T-helper 17 cell (primary cell): ENCODE measurements at regions not wholly inside any gene's neighbourhood (a gene's known extent, or its start where the extent isn't known, plus 50 kb on each side); places are given as distances from the start of the nearest gene placed in this dataset.

Source experiments
- ATAC-seq: fragments of 150-1000 bp; cut with Tn5 transposase; 2 replicates; pipeline ENCODE4 v1.10.0; 2021; ENCODE audit warnings: mild to moderate bottlenecking, moderate library complexity
- DNase-seq, 3 donors: peaks; one replicate each; pipeline versions ENCODE4 v3.0.0 to v3.0.0-alpha.2; 2020 to 2021
- H3K9me3 ChIP-seq: one replicate; pipeline ENCODE4 v1.7.0; 2013; ENCODE audit warnings: low read length, mild to moderate bottlenecking; ENCODE audit not compliant: control insufficient read depth, poor library complexity, severe bottlenecking
- H3K27ac Mint-ChIP-seq: one replicate; pipeline ENCODE4 v1.8.0; 2022; ENCODE audit warnings: mild to moderate bottlenecking, moderate library complexity, mixed read lengths
- H3K27me3 Mint-ChIP-seq: one replicate; pipeline ENCODE4 v1.8.0; 2022; ENCODE audit warnings: mixed read lengths
- H3K36me3 Mint-ChIP-seq: one replicate; pipeline ENCODE4 v1.8.0; 2022; ENCODE audit warnings: low read depth, mixed read lengths
- H3K4me1 Mint-ChIP-seq: one replicate; pipeline ENCODE4 v1.8.0; 2022; ENCODE audit warnings: mild to moderate bottlenecking, mixed read lengths
- H3K4me3 Mint-ChIP-seq: one replicate; pipeline ENCODE4 v1.8.0; 2022; ENCODE audit warnings: mild to moderate bottlenecking, moderate library complexity, mixed read lengths

- DNase-seq (no peak), ATAC-seq (no peak)
- no peaks in the 10 kb centered on the region for H3K9me3 ChIP-seq
- H3K27me3 Mint-ChIP-seq = no peaks in the 10 kb centered on the region
- no peak overlapping the region for H3K4me3 Mint-ChIP-seq
- no peak overlapping the region for H3K27ac Mint-ChIP-seq
- H3K4me1 Mint-ChIP-seq = peaks cover 4% of the 10 kb centered on the region
- no peaks in the 10 kb centered on the region for H3K36me3 Mint-ChIP-seq
These were observed 105.5 kb downstream of the TOMM20 start for GRCh38 chr1:235022981-235023710.

- ATAC-seq = no peak
- H3K36me3 Mint-ChIP-seq = no peaks in the 10 kb centered on the region
- DNase-seq = no peak
- peaks cover 4% of the 10 kb centered on the region for H3K4me1 Mint-ChIP-seq
- no peaks in the 10 kb centered on the region for H3K27me3 Mint-ChIP-seq
- H3K9me3 ChIP-seq = no peaks in the 10 kb centered on the region
- H3K27ac Mint-ChIP-seq = peak overlapping the region; percentile 62
- H3K4me3 Mint-ChIP-seq = no peak overlapping the region
These were observed 106.2 kb downstream of the TOMM20 start for GRCh38 chr1:235022341-235022980.

GRCh38 chr1:235021815-235022214, 106.8 kb downstream of the TOMM20 start:
- H3K27me3 Mint-ChIP-seq = no peaks in the 10 kb centered on the region
- ATAC-seq (no peak), DNase-seq (no peak)
- no peaks in the 10 kb centered on the region for H3K36me3 Mint-ChIP-seq
- peak overlapping the region; percentile 62 for H3K27ac Mint-ChIP-seq
- H3K4me3 Mint-ChIP-seq = no peak overlapping the region
- peaks cover 4% of the 10 kb centered on the region for H3K4me1 Mint-ChIP-seq
- no peaks in the 10 kb centered on the region for H3K9me3 ChIP-seq

GRCh38 chr1:235021321-235021720, 107.3 kb downstream of the TOMM20 start:
- Mint-ChIP-seq H3K36me3 (no peaks in the 10 kb centered on the region), H3K4me1 (peaks cover 4% of the 10 kb centered on the region), H3K4me3 (no peak overlapping the region), H3K27me3 (no peaks in the 10 kb centered on the region), H3K27ac (no peak overlapping the region)
- H3K9me3 ChIP-seq = no peaks in the 10 kb centered on the region
- DNase-seq (no peak), ATAC-seq (no peak)

DNA sequence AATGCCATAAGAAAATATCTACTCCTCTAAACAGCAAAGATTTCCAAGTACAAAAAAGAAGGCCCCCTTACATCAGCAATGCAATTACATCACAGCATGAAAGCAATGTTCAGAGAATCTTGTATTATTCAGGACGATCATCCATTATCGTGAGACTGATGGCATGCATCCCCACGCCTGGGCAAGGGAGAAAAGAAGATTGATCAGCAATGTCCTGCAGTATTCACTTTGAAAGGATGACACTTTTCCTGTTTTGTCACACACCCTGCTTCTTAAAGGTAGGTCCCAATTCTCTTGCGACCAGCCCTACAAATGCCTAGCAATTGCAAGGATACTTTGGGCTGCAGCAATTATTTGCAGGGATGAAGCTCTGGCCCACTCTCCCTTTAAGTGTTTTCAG, 108.7 kb downstream of the TOMM20 start:
- DNase-seq = no peak
- Mint-ChIP-seq H3K27ac (no peak overlapping the region), H3K4me3 (no peak overlapping the region), H3K27me3 (no peaks in the 10 kb centered on the region), H3K36me3 (no peaks in the 10 kb centered on the region), H3K4me1 (peaks cover 9% of the 10 kb centered on the region)
- no peak for ATAC-seq
- H3K9me3 ChIP-seq = no peaks in the 10 kb centered on the region

GRCh38 chr1:235019471-235019870, 109.2 kb downstream of the TOMM20 start:
- no peak for ATAC-seq
- Mint-ChIP-seq H3K27me3 (no peaks in the 10 kb centered on the region), H3K27ac (no peak overlapping the region), H3K4me1 (peaks cover 9% of the 10 kb centered on the region), H3K36me3 (no peaks in the 10 kb centered on the region), H3K4me3 (no peak overlapping the region)
- H3K9me3 ChIP-seq = no peaks in the 10 kb centered on the region
- no peak for DNase-seq

GRCh38 chr1:235018720-235019444, 109.8 kb downstream of the TOMM20 start:
- H3K9me3 ChIP-seq = no peaks in the 10 kb centered on the region
- Mint-ChIP-seq H3K4me1 (peaks cover 9% of the 10 kb centered on the region), H3K36me3 (no peaks in the 10 kb centered on the region), H3K27me3 (no peaks in the 10 kb centered on the region), H3K27ac (peak overlapping the region; percentile 10), H3K4me3 (no peak overlapping the region)
- ATAC-seq (no peak), DNase-seq (no peak)

GRCh38 chr1:235018161-235018560, 110.5 kb downstream of the TOMM20 start:
- no peaks in the 10 kb centered on the region for H3K9me3 ChIP-seq
- no peak overlapping the region for H3K4me3 Mint-ChIP-seq

DNA sequence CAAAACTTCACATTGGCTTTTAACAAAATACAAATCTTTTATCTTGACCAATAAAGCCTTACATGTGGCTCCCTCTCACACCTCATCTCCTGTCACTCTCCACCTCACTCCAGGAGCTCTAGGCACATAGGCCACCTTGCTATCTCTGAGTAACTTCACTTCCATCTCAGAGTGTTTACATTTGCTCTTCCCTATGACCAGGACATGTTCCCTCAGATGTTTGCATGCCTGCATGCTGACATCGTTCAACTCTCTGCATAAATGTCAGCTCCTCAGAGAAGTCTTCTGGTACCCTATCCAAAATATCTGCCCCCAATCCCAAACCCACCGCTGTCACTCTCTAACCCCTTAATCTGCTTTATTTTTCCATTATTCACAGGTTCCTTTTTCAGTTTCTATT, 110.9 kb downstream of the TOMM20 start:
- DNase-seq = no peak
- no peaks in the 10 kb centered on the region for H3K9me3 ChIP-seq
- Mint-ChIP-seq H3K4me3 (no peak overlapping the region), H3K36me3 (no peaks in the 10 kb centered on the region), H3K27ac (peak overlapping the region; percentile 1), H3K27me3 (no peaks in the 10 kb centered on the region), H3K4me1 (peaks cover 12% of the 10 kb centered on the region)
- ATAC-seq = no peak

More at GRCh38 chr1:235018161-235018560, 110.5 kb downstream of the TOMM20 start:
- Mint-ChIP-seq H3K27ac (no peak overlapping the region), H3K27me3 (no peaks in the 10 kb centered on the region), H3K4me1 (peaks cover 9% of the 10 kb centered on the region), H3K36me3 (no peaks in the 10 kb centered on the region)
- DNase-seq (no peak), ATAC-seq (no peak)

GRCh38 chr1:235017191-235017590, 111.4 kb downstream of the TOMM20 start:
- H3K36me3 Mint-ChIP-seq = no peaks in the 10 kb centered on the region
- H3K4me3 Mint-ChIP-seq = no peak overlapping the region

DNA sequence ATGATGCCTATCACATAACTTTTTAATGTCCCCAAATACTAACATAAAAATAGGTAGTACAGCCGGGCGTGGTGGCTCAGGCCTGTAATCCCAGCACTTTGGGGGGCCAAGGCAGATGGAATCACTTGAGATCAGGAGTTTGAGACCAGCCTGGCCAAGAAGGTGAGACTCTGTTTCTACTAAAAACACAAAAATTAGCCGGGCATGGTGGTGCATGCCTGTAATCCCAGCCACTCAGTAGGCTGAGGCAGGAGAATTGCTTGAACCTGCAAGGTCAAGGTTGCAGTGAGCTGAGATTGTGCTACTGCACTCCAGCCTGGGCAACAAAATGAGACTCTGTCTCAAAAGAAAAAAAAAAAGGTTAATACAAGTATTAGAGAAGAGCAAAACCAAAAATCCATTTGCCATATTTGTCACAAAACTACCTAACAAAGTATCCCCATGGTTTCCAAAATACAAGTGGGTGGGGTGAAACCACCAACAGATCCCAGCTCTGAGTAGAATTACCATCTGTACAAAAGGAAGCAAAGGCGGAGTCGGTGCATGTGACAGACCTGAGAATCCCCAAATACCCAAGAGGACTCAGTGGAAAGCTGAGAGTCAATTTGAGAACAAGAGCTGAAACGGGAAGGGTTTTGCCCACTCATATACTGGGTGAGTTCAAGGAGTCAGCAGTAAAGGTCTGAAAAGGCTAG, 113.2 kb downstream of the TOMM20 start:
- no peaks in the 10 kb centered on the region for H3K27me3 Mint-ChIP-seq
- peak overlapping the region; percentile 100 for H3K27ac Mint-ChIP-seq
- DNase-seq = no peak
- no peak overlapping the region for H3K4me3 Mint-ChIP-seq
- no peaks in the 10 kb centered on the region for H3K9me3 ChIP-seq
- ATAC-seq = no peak
- no peaks in the 10 kb centered on the region for H3K36me3 Mint-ChIP-seq
- peaks cover 26% of the 10 kb centered on the region for H3K4me1 Mint-ChIP-seq

More at GRCh38 chr1:235017191-235017590, 111.4 kb downstream of the TOMM20 start:
- ATAC-seq (no peak), DNase-seq (no peak)
- H3K27ac Mint-ChIP-seq = peak overlapping the region; percentile 1
- peaks cover 12% of the 10 kb centered on the region for H3K4me1 Mint-ChIP-seq
- no peaks in the 10 kb centered on the region for H3K27me3 Mint-ChIP-seq
- no peaks in the 10 kb centered on the region for H3K9me3 ChIP-seq

DNA sequence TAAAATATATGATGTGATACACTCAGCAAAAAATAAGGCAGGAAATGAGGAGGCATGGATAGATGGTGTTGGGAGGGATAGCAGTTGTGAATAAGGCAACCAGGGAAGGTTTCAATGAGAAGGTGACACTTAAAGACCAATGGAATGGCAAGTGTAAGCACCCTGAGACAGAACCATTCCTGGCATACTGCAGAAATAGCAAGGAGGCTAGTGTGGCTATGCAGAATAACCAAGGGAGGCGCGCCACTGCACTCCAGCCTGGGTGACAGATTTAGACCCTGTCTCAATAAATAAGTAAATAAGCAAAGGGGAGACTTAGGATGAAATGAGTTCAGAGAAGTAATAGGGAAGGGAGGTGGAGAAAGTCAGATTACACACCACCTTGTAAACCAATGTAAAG, 113.9 kb downstream of the TOMM20 start:
- no peak overlapping the region for H3K4me3 Mint-ChIP-seq
- peaks cover 27% of the 10 kb centered on the region for H3K4me1 Mint-ChIP-seq
- H3K9me3 ChIP-seq = no peaks in the 10 kb centered on the region
- H3K36me3 Mint-ChIP-seq = no peaks in the 10 kb centered on the region
- ATAC-seq (no peak), DNase-seq (no peak)
- peak overlapping the region; percentile 100 for H3K27ac Mint-ChIP-seq
- H3K27me3 Mint-ChIP-seq = no peaks in the 10 kb centered on the region

- Mint-ChIP-seq H3K27me3 (no peaks in the 10 kb centered on the region), H3K4me3 (no peak overlapping the region), H3K4me1 (peaks cover 31% of the 10 kb centered on the region), H3K36me3 (no peaks in the 10 kb centered on the region), H3K27ac (peak overlapping the region; percentile 100)
- ATAC-seq (no peak), DNase-seq (no peak)
- H3K9me3 ChIP-seq = no peaks in the 10 kb centered on the region
These were observed 115.1 kb downstream of the TOMM20 start for GRCh38 chr1:235013512-235013911.
